Activated naive CD4-positive, alpha-beta T cell treated with anti-CD3 and anti-CD28 coated beads, Interleukin-2, amount 50 U/mL, for 16 hours (primary cell): ENCODE measurements at regions not wholly inside any gene's neighbourhood (a gene's known extent, or its start where the extent isn't known, plus 50 kb on each side); places are given as distances from the start of the nearest gene placed in this dataset.
"Not testable (repeated sequence)": the region's sequence is repeated elsewhere in the genome, so short reads cannot be mapped to it uniquely, and the experiment has no call there.

Experiments used
- DNase-seq: peaks from one replicate; pipeline ENCODE4 v3.0.0-alpha.2; 2020

DNA sequence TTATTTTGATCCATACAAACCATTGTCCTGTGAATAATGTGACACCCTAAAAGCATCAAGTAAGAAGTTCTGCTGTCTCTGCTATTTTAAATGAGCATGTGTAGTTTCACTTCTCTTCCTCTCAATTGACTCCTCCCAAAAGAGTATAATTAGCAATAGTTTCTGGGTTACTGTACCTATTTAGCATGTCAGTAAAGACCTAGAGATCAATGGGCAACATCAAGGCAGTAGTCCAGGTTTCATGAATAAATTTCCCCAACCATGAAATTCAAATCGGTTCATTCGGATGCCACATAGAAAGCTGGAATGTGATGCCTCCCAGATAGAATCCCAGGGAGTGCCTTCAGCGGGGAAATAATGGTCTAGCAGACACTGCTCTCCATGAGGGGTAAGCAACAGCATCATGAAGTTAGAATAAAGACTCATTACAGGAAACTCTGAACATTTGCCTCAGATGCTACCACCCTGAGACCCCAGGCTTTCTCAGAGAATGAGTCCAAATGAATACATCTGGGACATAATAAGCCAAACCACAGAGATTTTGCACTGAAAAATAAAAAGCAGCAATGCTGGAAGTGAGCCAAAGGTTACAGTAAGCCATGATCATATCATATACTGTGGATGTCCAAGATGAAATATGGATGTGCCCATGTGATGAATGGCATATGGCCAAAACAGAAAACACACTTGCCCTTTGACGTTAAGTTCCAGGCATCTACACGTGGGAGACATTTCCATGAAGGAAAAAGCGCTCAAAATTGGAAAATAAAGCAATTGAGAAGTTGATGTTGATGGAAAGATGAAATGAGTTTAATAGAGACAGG lies 1107.0 kb upstream of the SEMA6A start:
- DNase-seq = no peak

- DNase-seq = no peak
Observed at GRCh38 chr5:117680426-117680825, 1105.8 kb upstream of the SEMA6A start.

GRCh38 chr5:117679046-117679445 lies 1104.4 kb upstream of the SEMA6A start:
- no peak for DNase-seq

DNA sequence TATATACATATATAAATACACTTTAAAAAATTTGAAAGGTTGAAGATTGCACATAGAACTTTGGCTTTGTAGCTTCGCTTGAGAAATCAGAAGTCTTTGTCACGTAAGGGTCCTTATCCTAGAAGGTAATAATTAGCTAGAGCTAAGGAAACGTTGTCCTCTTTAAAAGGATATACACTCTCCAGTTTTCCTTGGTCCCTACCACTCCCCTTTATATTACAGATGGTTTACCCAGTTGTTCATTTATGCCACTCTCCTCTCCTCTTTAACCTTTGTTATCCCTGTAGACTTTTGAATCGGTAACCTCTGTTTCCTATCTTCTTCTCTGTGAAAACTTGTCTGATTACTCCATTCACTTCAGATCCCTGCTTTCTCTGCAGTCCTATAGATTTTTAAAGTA lies 1101.0 kb upstream of the SEMA6A start:
- no peak for DNase-seq

DNA sequence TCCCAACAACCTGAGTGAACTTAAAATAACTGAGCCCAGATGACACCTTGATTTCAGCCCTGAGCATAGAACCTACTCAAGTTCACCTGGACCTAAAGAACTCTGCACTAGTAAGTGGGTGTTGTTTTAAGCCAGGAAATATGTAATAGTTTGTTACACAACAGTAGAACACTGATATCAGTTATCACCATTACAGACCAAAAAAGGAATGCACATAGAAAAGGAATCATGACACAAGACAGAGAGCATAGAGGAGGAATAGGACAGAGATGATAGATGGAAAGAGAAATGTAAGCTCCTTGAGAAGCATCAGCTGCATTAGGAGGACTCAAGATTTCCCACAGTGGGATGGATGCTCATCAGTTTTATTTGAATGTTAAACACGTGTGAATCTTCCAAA lies 1096.9 kb upstream of the SEMA6A start:
- DNase-seq = no peak

GRCh38 chr5:117667105-117667504 lies 1092.5 kb upstream of the SEMA6A start:
- no peak for DNase-seq

DNA sequence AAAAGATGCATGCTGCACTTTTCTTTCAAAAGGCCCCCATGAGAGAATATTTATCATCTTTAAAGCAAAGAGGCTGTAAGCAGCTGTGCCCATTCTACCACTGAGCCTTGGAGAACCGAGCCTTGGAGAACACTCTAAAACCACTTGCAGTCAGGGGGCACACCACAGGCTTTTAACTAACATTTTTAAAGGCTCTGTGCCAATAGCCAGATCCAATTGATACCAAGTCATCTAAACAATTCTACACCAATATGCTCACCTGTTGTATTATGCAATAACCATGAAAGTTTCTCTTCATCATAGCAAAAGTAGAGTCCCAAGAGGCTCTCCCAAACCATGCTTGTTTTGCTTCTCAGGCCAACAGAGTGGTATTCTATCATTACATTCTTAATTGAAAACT lies 1090.5 kb upstream of the SEMA6A start:
- DNase-seq = no peak

GRCh38 chr5:117662361-117662760 lies 1087.7 kb upstream of the SEMA6A start:
- no peak for DNase-seq

DNA sequence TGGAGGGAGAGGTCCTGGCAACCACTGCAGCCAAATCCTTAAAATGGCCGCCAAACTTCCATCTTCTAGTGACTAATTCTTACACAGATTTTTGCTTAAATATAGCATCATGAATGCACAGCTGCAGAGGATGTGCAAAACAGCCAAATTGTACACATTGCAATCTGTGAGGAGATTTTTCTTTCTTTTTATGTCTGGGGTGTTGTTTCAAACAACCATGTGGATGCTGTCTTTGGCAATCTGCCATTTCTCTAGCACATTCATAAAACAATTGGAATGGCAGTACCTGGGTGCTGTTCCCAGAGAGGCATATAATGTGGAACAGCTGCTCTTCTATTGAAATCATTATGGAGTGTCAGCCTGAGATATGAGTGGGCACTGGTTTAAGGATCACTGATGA lies 1082.9 kb upstream of the SEMA6A start:
- DNase-seq = no peak

DNA sequence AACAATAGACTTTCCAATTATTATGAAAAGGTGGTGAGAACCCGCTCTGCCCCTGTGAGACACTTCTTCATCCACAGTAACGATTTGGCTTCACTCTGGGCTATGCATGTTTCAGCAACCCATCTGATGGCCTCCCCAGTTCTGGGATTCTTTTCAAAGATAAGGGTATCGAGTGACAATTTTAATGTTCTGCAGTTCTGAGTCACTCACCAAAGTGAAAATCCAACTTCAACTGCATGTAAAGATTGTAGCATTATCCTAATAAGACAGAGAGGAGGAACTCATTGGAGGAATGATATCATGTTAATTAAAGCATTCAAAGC lies 1078.3 kb upstream of the SEMA6A start:
- no peak for DNase-seq

GRCh38 chr5:117652036-117652957 lies 1077.7 kb upstream of the SEMA6A start:
- DNase-seq = no peak

DNA sequence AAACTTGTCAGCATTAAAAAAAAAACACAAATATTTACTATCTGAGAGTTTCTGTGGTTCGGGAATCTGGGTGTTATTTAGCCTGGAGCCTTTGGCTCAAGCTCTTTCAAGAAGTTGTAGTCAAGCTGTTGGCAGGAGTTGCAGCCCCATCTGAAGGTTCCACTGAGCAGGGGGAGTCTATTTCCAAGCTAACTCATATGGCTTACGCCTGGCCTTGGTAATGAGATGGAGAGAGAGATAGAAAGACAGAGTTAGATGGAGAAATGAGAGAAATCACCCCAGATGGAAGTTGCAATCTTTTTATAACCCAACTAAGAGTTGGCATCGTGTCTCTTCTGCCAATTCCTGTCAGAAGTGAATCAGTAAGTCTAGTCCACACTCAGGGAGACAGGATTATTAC lies 1075.2 kb upstream of the SEMA6A start:
- DNase-seq = no peak

DNA sequence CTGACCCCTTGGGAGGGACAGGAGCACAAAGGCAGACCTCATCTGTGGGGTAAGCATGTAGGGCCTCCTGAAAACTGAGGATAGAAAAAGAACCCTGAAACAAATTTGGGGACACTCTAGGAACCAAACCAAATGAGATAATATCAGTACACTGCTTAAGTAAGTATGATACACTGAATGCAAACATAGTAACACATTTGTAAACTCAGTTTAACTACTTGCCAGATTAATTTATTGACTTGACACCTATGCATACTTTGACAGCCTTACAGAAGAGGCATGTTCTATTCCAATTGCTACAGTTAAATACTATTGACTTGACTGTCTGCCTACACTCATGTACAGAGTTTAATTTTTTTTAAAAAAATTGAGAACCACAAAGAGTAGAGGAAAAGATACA lies 1070.8 kb upstream of the SEMA6A start:
- no peak for DNase-seq

- no peak for DNase-seq
Observed at GRCh38 chr5:117638581-117638980, 1064.0 kb upstream of the SEMA6A start.

GRCh38 chr5:117633093-117633492 lies 1058.5 kb upstream of the SEMA6A start:
- no peak for DNase-seq

DNA sequence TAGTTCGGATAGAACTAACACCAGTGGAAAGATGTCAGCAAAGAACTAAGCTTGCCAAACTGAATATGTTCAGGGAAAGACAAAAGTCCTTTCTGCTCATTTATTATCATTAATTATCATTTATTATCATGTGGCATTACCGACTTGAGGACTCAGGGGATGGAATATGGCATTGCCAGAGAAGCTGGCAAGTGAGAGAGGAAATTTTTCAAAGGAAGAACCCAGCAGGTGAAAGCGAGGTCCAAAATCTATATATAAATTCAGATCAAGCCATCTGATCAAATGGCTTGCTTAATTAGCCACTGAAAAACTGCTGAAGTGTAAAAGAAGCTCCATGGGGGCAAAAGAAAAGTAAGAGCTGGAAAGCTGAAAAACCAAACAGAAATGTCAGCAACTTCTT lies 1049.6 kb upstream of the SEMA6A start:
- no peak for DNase-seq

DNA sequence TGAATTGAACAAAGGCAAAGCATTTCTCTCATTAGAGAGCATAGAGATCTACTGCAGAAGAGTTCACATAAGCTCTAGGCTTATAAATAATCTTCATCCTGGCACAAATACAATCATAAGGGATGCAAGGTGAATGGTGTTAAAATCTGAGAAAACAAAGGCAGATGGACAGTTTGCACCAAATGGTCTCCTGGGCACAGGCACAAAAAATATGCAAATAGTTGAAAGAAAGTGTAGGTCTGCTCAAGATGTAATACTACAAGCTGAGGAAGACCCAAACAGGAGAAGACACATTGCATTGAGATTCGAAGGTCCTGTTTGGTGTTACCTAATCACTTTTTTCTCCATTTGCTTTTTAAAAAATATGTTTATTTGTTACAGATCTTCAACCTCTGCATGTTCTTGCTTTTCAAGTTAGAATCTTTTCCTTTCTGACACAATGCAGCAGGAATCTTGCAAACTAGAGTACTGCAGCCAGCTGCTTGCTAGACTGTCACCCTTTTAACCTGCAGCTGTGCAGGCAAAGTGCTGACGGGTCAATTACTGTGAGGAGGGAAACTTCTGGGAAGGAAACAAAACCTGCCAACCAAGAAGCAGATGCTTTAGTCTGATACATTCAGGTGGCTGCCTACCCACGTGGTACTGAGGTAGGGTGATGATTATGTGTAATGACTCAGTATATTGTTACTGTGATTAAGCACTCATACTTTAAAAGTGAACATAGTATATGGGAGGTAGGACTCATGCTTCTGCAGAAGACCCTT lies 1048.6 kb upstream of the SEMA6A start:
- no peak for DNase-seq

GRCh38 chr5:117621921-117622320 lies 1047.3 kb upstream of the SEMA6A start:
- DNase-seq = no peak

DNA sequence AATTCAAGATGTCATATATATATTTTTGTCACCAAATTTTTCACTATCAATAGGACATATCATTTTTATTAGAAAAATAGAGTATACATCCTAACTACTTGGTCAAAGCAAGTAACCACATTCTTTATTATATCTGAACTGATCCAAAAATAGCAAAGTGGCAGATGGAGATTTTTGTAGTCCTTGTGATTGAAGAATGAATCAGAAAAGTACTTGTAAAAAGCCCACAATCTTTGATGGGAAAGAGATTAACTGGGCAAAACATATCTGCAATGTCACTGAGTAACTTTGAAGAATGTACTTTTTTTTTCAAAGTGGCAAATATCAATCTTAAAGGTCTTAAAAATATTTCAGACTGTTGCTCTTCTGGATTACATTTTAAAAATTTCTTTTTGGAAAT lies 1040.6 kb upstream of the SEMA6A start:
- DNase-seq = no peak

GRCh38 chr5:117614408-117614807 lies 1039.8 kb upstream of the SEMA6A start:
- DNase-seq = no peak

DNA sequence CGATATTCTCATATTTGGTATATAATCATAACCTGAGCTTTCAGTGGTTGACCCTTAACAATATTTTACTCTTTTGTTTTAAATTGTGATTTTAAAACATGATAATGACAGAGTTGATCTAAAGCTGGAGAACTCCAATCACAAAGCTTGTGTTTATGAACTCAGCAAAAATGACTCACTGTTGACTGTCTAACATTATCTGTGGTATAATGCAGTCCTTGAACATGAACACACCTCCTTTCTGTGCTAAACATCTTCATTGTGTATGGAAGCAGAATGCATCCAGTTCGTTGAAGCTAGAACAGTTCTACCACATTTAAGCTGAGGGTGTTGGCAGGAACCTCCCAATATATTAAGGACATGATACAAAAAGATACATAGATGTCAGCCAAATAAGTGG lies 1030.2 kb upstream of the SEMA6A start:
- DNase-seq = no peak

- not testable (repeated sequence) for DNase-seq
Observed at GRCh38 chr5:117599811-117600210, 1025.2 kb upstream of the SEMA6A start.

- no peak for DNase-seq
Observed at GRCh38 chr5:117594166-117594565, 1019.5 kb upstream of the SEMA6A start.

DNA sequence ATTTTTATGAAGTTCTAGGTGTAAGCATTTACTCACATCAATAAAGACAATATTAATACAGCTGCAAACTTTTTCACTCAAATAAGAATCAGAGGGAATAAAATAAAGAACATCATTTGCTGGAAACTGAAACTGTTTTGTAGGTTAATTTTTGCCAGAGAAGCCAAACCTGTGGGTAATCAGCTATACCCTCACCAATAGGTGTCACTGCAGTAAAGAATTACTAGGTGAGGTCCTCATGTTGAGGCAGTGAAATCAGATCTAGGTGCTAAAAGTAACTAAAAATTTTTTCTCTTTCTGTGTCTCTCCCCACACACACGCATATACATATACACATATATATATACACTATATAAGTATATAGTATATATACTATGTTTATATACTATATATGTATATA lies 1016.3 kb upstream of the SEMA6A start:
- DNase-seq = no peak
